Activated CD8-positive, alpha-beta memory T cell treated with anti-CD3 and anti-CD28 coated beads for 36 hours (primary cell): ENCODE measurements at regions not wholly inside any gene's neighbourhood (a gene's known extent, or its start where the extent isn't known, plus 50 kb on each side); places are given as distances from the start of the nearest gene placed in this dataset.

Experiments used
- CTCF ChIA-PET: fragments of 350-600 bp; sonication (Branson Sonifier 250); formaldehyde crosslinking; loops from one replicate; lab custom pipeline; 2021; ENCODE audit warnings: antibody characterized with exemption; lab: Charles Lee
- POLR2A ChIA-PET: fragments of 350-600 bp; sonication (Branson Sonifier 250); formaldehyde crosslinking; loops from one replicate; lab custom pipeline; 2021; ENCODE audit warnings: antibody characterized with exemption; lab: Charles Lee

DNA sequence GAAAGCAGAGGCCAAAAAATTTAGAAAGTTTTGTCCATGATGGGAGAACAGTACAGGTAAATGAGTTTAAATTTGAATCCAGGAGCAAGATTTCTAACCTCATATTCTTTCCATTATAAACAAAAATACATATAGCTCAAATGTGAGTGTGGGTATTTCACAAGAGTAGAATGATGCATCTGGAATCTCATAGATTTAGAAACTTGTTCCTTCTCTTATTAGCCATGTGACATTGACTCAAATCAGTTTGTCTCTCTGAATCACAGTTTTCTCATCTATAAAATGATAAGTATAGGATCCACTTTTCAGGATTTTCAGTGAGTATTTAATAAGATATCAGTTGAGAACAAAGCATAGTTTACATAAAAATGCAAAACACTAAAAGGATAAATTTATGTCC lies 436.3 kb upstream of the PAPPA start:
- CTCF ChIA-PET: no interaction called here
- POLR2A ChIA-PET: no interaction called here

DNA sequence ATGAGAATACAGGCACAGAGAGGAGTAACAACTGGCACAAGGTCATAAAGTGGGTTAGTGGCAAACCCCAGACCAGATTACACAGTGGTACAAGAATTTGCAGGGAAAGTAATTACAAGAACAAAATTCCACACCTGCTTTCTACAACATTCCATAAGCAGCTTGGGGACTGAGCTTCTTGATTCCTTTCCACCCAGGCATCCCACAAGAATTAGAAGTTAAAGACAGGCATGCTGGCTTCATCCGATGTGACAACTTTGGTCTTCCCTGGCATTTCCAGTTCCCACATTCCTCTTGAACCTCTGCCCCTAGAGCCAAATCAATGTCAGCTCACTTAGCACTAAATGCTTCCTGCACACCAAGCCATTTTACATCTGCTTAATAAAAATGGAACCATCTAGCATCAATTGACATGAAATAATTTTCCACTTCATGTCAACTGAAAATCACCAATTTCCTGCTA lies 435.8 kb upstream of the PAPPA start:
- POLR2A ChIA-PET: no interaction called here
- CTCF ChIA-PET: no interaction called here

DNA sequence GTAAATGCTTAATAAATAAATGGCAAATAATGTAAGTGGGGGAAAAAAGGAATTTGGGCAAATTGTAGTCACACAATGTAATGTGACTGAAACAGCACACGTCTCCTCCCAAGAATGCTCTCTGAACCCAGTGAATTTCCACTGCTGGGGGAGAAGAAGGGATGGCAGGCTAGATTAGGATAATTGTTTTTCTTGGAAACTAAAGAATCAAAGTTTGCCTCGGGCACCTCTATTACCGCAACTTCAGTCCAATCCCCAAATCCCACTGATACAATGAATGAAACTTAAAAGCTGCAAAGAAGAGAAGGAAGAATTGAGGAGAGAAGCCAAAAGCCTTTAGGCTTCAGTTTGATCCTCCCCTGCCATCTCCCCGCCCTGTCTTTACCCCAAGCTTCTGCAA lies 423.2 kb upstream of the PAPPA start:
- CTCF ChIA-PET: no interaction called here

DNA sequence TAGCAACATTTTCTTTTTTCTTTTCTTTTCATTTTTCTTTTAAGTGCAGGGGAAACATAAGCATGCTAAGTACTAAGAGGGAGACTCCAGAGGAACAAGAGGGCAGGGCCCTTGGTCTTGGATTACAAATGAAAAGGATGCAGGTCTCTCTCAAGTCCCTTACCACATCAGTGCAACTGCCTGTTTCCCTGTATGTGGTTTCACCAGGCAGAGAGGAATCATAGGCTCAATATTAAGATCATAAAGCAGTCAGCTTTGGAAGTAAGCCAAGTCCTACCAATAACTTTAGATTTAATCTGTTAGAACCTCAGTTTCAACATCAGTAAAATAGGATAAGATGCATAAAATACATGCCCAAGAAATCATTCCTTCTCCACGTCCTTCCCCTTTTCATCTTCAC lies 422.7 kb upstream of the PAPPA start:
- CTCF ChIA-PET: no interaction called here
- POLR2A ChIA-PET: no interaction called here

More for the DNA sequence above, 423.2 kb upstream of the PAPPA start:
- POLR2A ChIA-PET: no interaction called here

DNA sequence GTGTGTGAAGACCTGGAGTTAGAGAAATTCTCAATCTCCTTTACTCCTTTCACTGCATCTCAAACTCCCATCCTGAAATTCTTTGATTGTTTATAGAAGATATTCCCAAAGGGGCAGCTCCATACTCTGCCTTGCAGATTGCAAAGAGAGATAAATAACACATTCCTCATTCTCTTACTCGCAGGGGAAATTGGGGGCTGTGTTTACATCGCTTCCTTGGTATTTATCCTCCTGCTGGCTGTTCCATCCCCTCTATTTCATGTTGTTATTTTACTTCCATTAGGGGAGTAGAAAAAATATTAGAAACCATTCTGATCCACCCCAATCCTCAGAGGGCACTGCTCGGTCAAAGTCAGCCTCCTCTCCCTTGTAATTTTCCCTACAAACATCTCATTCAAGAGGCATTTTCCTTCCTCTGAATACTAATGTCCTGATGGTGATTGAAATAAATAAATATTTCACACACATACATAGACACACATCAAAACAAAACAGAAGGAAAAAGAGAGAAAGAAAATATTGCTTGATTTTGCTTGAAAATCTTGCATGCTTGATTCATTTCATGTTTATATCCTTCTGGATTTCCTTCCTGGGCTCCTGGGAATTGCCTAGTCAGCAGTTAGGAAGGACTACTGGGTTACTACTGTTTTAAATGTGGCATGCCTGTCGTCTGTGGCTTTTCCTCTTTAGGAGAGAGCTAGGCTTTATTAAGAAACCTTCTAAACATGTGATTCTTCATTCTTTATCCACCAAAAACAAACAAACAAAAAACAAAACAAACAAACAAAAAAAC lies 420.1 kb upstream of the PAPPA start:
- POLR2A ChIA-PET: no interaction called here

DNA sequence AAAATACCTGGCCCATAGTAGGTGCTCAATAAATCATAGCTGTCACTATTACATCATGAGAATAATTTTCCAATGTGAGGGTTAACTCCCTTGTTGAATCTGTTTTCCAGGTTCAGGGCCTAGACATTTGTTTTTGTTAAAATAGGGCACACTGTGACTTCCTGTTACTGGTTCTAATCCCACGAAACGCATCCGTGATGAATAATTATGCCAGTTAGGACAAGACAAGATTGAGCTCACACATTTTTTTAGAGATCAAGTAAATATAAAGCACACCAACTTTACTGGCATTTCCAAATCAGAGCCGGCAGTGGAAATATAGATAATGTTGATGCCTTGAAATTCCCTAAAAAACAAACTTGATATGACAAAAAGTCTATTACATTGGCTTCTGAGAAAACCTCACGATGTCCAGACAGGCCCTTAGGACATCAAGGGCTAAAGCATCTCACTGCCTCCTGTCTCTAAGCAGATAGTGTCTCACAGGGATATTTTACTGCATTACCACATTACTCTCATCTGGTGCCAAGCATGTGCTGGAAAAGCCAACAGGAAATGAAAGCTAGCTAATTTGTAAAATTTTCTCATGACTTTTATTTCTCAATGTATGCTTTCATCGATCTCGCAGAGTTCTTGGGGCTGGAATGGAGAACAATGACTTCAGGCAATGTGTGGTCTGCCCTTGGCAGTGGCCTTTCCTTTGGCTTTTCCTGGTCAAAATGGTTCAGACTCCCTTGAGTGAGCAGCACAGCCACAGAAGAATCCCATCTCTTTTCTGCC lies 414.3 kb upstream of the PAPPA start:
- POLR2A ChIA-PET: no interaction called here

More for the DNA sequence above, 420.1 kb upstream of the PAPPA start:
- CTCF ChIA-PET: no interaction called here

DNA sequence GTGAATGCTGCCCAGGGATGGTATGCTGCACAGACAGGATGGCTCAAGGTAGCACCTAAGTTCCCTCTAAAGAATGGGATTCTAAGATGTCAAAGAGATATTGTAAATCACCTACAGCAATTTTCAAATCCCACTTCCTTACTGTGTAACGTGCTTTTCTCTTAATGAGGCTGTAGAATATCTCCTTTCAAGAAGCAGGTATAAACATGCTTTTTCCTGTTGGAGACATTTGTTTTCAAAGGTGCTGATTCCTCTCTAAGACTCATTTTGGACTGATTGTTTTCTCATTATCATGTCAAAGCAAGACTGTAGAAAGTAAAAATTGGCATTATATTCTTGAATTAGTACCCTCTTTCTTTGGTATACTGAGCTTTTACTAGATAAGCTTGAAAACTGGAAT lies 412.6 kb upstream of the PAPPA start:
- ChIA-PET POLR2A (no interaction called here), CTCF (no interaction called here)

More for the DNA sequence above, 414.3 kb upstream of the PAPPA start:
- CTCF ChIA-PET: no interaction called here

DNA sequence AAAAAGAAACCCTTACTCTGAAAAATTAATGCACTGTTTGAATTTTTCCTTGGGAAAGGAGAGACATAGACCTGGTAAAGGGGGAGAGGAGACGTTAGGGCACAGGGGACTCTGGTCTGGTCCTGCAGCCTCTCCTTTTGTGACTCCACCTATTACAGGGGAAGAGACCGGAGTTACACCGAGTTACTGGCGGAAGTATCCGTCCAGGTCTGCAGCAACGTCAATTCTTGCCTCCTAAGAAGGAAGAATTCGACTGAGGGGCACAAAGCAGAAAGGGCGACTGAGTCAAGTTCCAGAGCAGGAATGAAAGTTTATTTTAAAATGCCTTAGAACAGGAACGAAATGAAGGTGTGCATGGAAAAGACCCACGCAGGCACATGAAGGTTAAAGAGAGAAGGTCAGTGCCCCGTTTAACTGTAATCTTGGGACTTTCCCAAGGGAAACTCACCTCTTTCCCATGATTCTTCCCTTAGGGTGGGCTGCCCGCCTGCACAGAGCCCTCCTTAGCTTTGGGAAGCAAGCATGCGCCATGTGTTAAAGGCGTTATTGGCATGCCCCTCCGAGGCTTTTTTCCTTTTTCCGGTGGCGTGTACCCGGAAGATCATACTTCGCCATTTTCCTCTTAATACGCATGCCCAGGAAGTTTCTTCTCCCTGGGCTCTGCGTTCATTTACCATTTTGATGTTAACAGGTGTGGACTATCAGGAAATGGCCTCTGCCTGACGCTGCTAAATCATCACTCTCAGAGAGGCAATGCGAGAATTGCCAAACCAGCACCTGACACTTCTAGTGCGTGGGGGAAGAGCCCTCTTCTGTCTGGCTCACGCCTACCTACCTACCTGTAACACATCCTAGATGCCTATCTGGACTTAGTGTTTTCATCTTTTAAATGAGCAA lies 409.6 kb upstream of the PAPPA start:
- ChIA-PET CTCF (no interaction called here), POLR2A (no interaction called here)

DNA sequence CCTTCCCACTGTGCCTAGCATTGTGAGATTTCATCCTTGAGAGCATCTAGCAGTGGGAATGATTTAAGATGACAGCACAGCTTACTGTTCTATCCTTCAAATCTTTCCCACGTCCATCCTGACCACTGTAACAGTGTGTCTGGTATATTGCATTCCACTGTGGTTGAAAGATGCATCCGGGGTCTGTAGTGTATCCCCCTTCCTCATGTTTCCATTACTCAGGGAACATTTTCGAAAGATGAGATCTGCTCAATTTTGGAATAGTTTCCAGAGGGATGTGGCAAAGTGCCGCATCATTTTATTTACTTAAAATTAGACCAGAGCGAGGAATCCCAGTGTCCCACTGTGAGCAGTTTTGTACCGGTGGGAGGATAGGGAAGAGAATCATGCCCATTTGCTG lies 407.1 kb upstream of the PAPPA start:
- POLR2A ChIA-PET: no interaction called here

DNA sequence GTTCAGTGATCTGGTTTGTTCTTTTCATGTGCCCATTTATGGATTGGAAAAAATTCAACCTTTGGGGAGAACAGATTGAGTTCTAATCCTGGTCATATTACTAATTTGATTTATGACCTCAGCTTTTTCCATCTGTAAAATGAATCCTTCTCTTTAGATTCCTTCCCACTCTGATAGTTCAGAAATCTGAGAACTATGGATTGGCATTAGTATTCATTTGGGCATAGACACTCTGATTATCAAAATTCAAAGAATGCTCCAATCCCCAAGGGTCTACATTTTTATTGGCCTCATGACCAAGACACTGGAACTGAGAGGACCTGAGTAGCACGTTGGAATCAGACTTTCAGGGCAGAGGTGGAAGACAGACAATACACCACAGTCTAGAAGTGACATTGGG lies 405.9 kb upstream of the PAPPA start:
- ChIA-PET CTCF (no interaction called here), POLR2A (no interaction called here)

More for the DNA sequence above, 407.1 kb upstream of the PAPPA start:
- CTCF ChIA-PET: no interaction called here

DNA sequence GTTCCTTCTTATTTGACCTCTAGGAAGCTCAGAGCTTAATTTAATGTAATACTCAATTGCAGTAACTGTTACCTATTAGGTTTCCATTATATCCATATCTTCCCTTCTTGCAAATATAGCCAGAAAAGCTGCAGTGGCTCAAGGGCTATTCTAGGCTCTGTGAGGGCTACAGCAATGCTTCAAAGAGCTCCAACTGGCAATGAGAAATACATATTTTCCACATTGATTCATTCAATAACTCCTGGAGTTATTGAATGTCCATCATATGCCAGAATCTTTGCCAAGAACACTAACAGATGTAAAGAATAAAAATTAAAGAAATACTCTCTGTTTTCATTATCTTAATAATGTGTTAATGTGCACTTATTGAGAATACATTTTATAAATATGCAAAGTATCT lies 396.9 kb upstream of the PAPPA start:
- ChIA-PET POLR2A (no interaction called here), CTCF (no interaction called here)

DNA sequence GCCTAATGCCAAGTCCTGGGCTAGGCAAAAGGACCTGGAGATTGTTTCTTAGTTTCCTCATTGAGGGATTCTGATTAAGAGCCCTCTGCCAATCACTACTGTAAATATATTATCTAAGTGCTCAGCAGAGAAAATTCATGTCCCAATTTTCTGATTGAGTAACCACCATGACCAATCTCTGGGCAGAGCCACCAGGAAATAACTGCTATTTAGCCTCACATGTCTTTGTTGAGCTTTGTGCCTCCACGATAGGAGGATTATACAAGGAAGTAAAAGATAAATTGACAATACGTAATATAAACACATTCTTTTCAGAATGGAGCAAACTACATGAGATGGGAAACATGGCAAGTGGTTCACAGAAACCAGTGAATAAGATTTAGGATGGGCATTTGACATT lies 396.1 kb upstream of the PAPPA start:
- ChIA-PET CTCF (no interaction called here), POLR2A (no interaction called here)

DNA sequence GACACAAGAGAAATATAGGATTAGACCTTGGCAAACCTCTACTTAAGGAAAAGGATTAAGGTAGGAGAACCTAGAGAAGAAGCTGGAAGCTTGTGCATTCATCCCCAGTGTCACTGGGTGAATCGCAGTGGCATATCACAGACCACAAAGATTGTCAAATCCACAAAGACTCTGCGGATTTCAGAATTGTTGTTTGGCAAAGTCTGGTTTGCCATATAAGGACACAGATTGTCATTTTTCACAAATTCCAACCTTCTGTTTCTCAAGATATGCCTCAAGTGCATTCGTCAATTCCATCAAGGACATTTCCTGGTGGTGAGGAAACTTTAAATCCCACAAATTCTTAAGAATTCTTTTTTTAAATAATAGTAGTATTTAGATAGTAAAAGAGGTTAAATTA lies 395.1 kb upstream of the PAPPA start:
- POLR2A ChIA-PET: no interaction called here
- CTCF ChIA-PET: interaction anchor here (0.6 kb wide), 1 partner anchor 31 kb away, joined by 3 read pairs; no protein-coding TSS in a partner anchor

DNA sequence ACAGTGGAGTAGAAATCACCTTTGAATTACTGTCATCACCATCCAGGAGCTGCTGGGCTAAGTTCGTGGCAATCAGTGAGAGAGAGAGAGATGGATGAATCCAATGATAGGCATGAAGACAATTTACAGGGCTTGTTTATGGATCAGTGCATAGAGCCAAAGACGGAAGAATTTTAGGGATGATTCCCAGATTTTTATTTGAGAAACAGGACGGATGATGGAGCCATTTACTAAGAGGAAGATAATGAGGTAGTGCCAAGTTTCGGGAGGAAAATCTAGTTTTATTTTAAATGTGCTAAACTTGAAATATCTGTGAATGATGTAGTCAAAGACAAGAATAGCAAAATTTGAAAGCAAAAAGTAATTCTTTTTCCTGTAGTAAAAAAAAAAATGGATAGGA lies 394.2 kb upstream of the PAPPA start:
- ChIA-PET POLR2A (no interaction called here), CTCF (no interaction called here)

DNA sequence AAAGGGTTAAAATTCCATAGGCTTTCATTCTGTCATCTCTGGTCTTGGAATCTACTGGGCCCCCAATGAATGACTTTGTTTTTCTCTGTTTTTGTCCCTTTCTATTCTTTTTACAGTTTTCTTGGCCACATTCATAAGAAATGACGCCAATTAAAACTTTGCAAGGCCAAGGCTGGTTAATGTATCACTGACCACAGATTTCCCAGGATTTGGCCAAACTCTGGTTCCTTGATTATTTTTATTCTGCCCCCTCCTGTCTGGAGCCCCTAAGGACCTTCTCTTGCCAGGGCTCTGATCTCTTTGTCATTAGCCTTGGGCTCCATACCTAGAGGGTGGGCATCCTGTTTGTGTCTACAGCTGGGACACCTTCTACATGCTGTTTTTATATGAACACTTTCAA lies 388.9 kb upstream of the PAPPA start:
- CTCF ChIA-PET: no interaction called here
- POLR2A ChIA-PET: no interaction called here

DNA sequence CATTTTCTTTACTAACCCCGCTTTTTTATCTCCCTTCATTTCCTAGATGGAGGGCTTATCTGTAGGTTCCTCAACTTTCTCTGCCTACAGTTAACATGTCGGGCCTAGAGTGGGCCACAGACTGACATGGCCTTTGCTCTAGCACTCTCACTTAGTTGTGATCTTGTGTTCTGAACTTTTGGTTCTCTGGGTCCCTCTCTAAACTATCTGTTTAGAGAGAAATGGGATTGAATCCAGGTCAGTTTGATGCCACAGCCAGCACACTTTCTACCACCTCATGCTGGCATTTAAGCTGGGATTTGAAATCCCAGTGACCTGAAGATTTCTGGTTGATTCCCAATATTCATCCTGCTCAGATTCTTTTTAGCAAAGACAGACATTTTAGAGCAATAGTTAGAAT lies 388.5 kb upstream of the PAPPA start:
- CTCF ChIA-PET: no interaction called here
- POLR2A ChIA-PET: no interaction called here

DNA sequence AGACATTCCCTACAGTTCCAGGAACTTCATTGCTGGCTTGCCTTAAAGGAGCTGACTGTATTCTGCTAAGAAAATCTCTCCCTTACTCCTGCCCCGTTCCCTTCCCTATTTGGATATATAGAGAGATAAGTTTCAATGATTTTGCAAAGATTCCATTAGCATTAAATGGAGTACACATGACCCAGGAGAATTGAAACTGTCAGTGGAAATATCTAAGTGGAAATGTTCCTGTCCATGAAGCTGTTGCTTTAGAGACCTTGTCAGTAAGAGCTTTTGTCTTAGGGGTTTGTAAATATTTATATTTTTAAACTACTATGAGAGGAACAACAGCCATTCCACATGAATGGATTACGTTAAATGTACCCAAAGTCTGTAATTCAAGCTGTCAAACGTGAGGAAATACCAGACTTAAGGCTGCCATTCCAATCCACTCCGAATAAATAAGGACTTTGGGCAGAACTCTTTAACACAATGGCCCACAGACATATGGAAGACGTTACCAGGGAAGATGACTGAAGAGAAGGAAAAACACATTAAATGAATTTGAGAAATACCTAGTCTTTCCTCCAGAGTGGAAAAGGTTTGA lies 387.1 kb upstream of the PAPPA start:
- ChIA-PET CTCF (no interaction called here), POLR2A (no interaction called here)

DNA sequence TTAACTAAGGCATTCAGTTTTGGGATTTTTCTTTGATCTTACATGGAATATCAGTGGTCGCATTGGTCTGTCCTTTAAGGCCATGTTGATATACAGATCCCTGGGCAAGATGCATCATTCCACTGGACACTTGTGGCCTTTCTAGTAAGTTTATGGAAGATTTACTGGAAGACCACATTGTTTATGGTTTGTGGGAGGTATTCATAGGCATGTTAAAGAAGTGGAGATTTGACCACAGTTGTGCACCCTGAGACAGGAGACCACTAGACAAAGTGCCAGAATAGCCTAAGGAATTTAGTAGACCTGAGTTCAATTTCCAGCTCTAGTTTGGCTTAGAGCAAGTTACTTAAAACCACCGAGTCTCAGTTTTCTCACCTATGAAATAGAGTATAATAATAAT lies 383.1 kb upstream of the PAPPA start:
- ChIA-PET CTCF (no interaction called here), POLR2A (no interaction called here)

DNA sequence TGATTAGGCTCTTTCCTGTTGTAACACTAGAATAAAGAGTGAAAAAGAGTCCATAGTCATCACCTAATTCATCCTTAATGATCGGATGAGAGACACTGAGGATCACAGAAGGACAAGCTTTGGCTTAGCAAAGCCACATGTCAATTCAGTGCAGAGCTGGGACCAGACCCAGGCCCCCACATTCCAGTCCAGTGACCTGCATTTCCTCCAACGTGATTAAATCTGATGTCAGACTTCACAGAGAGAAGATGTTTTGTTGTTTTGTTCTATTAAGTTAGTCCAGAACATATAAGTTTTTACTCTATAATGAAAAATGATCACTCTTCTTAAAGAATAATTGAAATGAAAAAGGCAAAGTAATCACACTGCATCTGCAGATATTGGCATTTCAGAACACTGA lies 377.9 kb upstream of the PAPPA start:
- ChIA-PET CTCF (no interaction called here), POLR2A (no interaction called here)

DNA sequence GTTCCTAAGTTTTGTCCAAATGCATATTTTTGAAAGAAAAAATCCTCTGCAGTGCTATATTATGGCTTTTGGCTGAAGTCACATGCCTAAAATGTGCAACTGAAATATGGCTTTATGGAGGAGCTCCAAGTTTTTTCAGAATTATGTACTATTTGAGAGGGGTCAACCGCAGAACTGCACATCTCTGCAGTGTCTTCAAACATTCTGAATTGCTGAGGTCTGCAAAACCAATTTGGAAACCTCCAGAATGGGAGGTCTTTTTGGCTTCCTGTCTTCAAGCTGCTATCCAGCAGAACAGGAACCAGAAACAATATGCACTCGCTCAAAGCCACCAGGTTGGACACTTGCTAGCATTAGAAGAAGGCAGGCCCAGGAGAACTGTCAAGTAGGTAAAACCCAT lies 376.0 kb upstream of the PAPPA start:
- CTCF ChIA-PET: no interaction called here
- POLR2A ChIA-PET: no interaction called here
